RCC 7860 (cell line): ENCODE measurements at regions not wholly inside any gene's neighbourhood (a gene's known extent, or its start where the extent isn't known, plus 50 kb on each side); places are given as distances from the start of the nearest gene placed in this dataset.

Source experiments
- DNase-seq: peaks from one replicate; pipeline ENCODE4 v3.0.0-alpha.2; 2015; ENCODE audit warnings: low spot score
- FAIRE-seq: peaks from 2 replicates; lab custom pipeline; 2012; peaks lifted over from hg19 to GRCh38; lab: Jason Lieb, UNC

DNA sequence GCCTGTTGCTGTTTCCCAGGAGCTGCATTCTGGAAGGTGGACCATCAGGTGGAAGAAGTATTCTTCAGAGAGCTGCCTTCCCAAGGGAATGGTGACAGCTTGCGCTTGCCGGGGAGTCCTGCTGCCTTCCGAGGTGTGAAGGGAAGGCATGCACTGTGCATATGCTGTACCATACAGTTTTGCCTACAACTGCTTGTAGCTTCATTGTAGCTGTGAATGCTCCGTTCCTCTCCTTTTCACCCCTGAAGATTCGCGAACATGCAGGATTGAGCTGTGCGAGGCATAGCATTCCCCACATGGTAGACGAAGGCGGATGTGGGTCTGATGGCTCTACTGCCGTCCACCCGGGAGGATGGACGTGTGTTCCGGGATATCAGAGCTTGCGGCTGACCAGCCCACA is 243.2 kb upstream of the TSHZ3 start:
- DNase-seq, result no peak
- no peak for FAIRE-seq

DNA sequence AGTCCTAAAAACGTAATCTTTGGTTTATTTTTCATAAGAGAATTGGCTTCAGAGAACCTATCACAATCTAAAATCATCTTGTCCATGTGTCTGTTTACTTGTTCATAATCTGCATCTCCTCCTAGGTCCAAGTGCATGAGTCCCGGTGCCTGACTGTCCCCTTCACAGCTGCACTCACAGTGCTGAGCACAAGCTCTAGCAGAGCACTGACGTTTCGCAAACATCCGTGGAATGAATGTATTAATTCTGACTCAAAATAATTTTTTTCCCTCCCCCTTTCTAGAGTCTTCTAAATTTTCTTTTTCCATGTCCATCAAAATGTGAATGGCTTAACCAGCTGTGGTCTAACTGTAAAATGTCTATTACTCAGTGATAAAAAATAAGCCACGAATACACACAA is 245.5 kb upstream of the TSHZ3 start:
- no peak for FAIRE-seq

DNA sequence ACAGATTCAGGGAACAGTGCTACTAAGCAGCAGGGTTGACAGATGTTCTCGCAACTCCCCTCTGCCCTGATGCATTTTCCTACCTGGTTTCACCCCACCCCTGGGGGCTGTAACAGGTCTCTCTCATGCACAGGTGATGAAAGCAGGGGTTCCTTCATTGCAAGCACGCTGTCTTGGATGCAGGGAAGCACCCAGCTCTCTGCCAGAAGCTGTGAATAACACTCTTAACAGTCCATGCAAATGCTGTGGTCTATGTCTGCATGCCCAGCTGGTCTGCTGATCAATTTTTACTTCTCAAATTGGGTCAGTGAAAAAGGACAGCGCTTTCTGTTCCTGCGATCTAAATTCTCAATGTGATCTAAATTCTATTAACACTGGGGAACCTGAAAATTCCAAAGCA is 246.3 kb upstream of the TSHZ3 start:
- no peak for DNase-seq
- FAIRE-seq, result no peak

More for the DNA sequence above, 245.5 kb upstream of the TSHZ3 start:
- no peak for DNase-seq

GRCh38 chr19:31596751-31597150 is 247.5 kb upstream of the TSHZ3 start:
- FAIRE-seq, result no peak
- no peak for DNase-seq

DNA sequence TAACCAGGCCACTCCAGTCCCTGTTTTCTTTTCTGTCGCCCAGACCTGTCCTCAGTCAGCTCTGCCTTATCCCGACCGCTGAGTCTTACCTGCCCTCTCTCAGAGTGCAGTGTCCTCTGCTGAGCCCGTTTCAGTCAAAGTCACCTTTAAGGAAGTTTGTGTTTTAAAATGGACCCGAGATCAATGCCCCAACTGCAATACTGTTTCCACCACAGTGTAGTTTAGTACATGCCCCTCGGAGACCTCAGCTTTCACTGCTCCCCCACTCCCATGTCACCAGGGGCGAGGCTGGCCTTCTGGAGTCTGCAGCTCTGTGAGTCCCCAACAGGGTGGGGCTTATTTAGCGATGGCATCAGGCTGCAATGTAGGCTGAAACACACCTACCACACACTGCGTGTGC is 248.4 kb upstream of the TSHZ3 start:
- no peak for FAIRE-seq
- DNase-seq, result no peak

DNA sequence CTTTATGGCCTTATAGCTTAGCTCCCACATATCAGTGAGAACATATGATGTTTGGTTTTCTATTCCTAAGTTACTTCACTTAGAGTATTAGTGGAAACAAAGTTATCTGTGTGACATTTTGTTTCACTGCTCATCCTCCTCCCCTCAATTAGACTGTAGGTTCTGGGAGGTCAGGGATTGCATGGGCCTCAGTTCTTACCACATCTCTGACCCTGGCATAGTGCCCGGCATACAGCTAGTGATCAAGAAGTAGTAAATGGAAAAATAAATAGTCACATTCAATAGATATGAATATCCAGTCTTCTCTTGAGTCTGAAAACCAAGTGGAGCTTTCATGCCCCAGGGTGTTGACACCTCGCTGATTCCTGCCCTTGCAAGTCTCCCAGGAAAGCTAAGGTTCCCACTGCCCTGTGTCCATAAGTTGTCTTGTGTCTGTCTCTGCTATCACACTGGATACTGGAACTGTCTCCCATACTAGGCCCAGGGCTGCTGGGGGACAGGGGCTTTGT is 249.5 kb upstream of the TSHZ3 start:
- no peak for DNase-seq
- no peak for FAIRE-seq

DNA sequence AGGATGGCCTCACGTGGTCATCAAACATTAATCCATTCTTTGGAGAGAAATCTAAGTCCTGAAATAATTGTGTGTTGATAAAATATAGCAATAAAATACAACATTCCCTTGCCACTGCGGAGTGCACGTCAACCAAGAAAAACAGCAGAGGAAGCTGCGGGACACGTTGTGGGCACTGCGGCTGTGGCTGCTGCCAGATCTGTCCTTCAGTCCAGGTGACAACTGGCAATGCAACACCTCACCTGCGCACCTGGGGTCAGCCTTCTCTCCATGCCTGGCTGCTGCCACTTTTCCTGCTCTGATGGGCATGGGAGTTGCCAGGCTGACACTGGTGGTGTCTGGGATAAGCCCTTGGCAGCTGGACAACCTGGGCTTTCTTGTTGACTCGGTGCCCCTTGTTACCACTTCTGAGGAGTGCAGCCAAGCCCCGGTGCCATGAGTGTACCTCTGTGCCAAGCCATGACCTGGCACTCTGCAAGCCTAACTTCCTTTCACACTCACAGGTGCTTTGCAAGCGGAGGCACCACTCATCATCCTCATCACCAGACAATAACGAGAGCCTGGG is 251.6 kb upstream of the TSHZ3 start:
- DNase-seq (no peak), FAIRE-seq (no peak)

- no peak for FAIRE-seq
- DNase-seq, result no peak
Observed at GRCh38 chr19:31601855-31602254, 252.6 kb upstream of the TSHZ3 start.

- DNase-seq, result peak; percentile 5
- no peak for FAIRE-seq
Observed at GRCh38 chr19:31602548-31602947, 253.3 kb upstream of the TSHZ3 start.

DNA sequence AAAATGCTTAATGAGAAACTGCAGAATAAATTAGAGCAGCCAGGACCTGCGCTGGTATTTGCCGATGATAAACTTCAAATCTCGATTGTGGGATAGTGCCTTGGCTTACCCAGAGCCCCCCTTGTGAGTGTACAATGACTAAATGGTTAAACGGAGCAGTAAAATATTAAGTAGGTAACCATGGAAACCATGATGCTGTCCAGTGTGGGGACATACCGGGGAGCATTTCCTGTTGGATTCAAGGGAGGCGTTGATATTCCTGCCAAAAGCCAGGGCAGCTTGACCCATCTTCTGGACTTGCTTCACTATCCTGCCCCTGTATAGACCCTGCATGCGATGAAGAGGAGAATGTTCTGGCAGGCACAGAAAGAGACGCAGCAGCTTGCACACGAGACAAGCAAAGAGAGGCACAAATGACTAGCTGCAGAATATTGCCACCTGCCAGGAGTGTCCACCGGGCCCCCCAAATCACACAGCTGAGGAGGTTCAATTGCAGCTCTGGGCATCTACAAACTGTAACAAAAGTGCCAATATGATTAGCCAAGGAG is 255.3 kb upstream of the TSHZ3 start:
- FAIRE-seq (no peak), DNase-seq (no peak)

GRCh38 chr19:31610018-31610417 is 260.8 kb upstream of the TSHZ3 start:
- DNase-seq (no peak), FAIRE-seq (no peak)

- DNase-seq (no peak), FAIRE-seq (no peak)
Observed at GRCh38 chr19:31611046-31611877, 262.0 kb upstream of the TSHZ3 start.

GRCh38 chr19:31612873-31613272 is 263.6 kb upstream of the TSHZ3 start:
- no peak for DNase-seq
- no peak for FAIRE-seq

DNA sequence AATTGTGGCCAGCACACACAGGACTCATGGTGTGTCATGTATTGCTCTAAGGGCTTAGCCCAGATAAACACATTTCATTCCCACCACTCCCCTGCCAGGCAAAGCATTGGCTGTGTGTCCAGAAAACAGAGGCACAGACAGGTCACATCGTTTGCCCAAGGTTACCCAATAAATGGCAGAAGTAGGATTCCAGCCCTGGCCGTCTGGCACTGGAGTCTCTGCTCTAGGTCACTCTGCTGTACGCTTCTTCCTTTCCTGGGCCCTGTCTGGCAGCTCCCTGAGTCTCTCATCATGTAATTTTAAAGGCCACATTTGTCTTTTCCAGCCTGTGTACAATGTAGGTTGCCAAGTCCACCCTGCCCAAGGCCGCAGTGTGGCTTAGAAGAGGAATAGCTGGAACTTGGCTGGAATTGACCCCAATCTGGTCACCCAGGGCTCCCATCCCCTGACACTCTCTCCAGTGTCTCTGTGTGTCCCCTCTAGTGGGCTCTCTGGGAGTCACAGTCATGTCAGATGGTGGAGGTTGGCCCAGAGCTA is 264.5 kb upstream of the TSHZ3 start:
- no peak for FAIRE-seq

DNA sequence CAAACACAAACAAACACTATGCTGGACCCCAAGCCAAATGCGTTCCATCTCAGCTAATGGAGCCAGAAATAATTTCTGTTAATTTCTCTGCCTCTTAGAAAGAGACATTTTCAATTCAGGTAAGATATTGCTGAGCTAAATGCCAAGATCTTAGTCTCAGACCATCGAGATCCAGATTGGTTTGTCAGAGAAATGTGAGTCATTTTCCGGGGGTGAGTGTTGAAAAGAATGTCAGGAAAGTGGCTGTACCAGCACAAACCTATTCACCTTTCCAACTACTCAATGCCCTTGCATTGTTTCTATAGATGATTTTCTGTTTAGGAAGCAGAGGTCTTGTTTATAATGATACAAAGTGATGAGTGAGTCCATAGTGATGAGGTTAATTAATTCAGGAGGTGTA is 266.8 kb upstream of the TSHZ3 start:
- no peak for DNase-seq
- no peak for FAIRE-seq

More for the DNA sequence above, 264.5 kb upstream of the TSHZ3 start:
- DNase-seq, result no peak

DNA sequence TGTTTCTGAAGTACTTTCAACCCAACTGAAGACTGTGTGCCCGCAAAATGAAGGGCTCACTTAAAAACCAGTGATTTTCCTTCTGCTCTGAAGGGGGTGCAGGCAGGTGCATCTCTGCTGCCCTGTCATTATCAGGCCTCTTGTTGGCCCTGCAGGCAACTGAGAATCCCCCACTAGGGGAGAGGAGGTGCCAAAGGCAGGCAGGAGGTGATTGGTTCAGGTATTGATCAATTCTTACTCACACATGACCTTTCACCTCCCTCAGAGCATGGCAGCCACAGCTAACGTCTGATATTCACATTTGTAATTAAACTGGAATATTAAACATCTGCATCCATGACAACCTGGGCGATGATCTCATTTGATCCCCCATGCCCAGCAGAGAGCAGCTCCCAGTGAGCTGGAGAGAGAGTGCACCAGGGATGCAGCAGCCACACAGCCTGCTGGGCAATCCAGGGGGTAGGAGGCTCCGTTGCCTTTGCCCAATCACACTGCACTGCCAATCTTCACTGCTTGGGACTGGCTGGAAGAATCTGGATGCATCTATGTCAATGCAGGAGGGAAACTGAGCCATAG is 267.9 kb upstream of the TSHZ3 start:
- FAIRE-seq (no peak), DNase-seq (no peak)

- DNase-seq, result no peak
- no peak for FAIRE-seq
Observed at GRCh38 chr19:31625056-31625455, 275.8 kb upstream of the TSHZ3 start.

- no peak for FAIRE-seq
- DNase-seq, result no peak
Observed at GRCh38 chr19:31625575-31625974, 276.3 kb upstream of the TSHZ3 start.

- FAIRE-seq, result no peak
Observed at GRCh38 chr19:31626941-31627340, 277.7 kb upstream of the TSHZ3 start.

DNA sequence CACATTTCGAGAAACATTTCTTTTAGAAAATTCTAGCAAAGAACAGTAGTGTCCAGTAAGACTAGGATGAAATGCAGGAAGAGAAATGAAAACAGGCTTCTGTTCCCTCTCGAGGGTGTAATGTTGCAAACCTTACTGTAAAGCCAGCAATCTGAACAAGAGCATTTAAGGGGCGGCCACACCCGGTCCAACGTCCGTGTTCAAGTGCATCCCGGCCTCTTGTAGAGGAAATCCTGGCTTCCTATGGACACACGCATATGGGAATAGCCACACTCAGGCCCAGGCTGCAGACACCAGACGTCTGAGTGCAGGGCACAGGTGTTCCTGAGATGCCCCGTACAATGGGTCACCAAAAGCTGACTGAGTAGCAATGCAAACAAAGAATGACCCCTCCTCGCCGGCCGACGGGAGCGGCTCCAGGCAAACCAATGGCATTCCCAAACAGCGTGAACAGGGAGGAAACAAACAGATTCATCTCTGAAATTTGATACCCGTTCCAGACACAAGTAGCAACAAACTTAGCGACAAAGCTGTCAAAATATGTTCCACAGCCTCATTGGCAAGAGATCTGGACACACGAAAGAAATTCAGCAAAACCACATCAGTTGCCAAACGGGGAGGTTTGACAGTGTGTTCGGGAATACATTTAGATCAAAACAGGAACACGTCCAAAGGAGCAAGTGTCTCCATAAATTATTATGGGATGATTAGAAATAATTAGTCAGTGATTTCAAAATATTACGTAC is 278.6 kb upstream of the TSHZ3 start:
- no peak for FAIRE-seq
- no peak for DNase-seq

More at GRCh38 chr19:31626941-31627340, 277.7 kb upstream of the TSHZ3 start:
- DNase-seq, result no peak
